ENCODE measurements at regions not wholly inside any gene's neighbourhood (a gene's known extent, or its start where the extent isn't known, plus 50 kb on each side); places are given as distances from the start of the nearest gene placed in this dataset.
"Not testable (repeated sequence)": the region's sequence is repeated elsewhere in the genome, so short reads cannot be mapped to it uniquely, and the experiment has no call there.

- intact Hi-C loops (cut with DNase I) = no loop called here
- Histone ChIP-seq H3K36me3 (no peaks in the 10 kb centered on the region), H3K27me3 (no peaks in the 10 kb centered on the region), H3K4me3 (no peak overlapping the region), H3K27ac (no peak overlapping the region), H3K9me3 (no peaks in the 10 kb centered on the region), H3K4me1 (no peaks in the 10 kb centered on the region)
- TF ChIP-seq POLR2A (IDR thresholded peaks at IDR 0.05) (no peak), CTCF (IDR thresholded peaks at IDR 0.05) (no peak), POLR2AphosphoS5 (IDR thresholded peaks at IDR 0.05; ENCODE audit: insufficient read depth in 1 of 2, low read depth in 1 of 2) (no peak)
- no peak for DNase-seq (ENCODE audit: extremely low spot score in 2 of 2)
Observed at GRCh38 chr6:80962382-80962781, 790.1 kb downstream of the TENT5A start.

GRCh38 chr6:80961166-80961565, 791.3 kb downstream of the TENT5A start:
- Histone ChIP-seq H3K36me3 (no peaks in the 10 kb centered on the region), H3K27ac (no peak overlapping the region), H3K4me1 (no peaks in the 10 kb centered on the region), H3K4me3 (no peak overlapping the region), H3K9me3 (no peaks in the 10 kb centered on the region), H3K27me3 (no peaks in the 10 kb centered on the region)
- intact Hi-C loops (cut with DNase I) = no loop called here
- no peak for DNase-seq (ENCODE audit: extremely low spot score in 2 of 2)
- TF ChIP-seq POLR2A (IDR thresholded peaks at IDR 0.05) (no peak), POLR2AphosphoS5 (IDR thresholded peaks at IDR 0.05; ENCODE audit: insufficient read depth in 1 of 2, low read depth in 1 of 2) (no peak), CTCF (IDR thresholded peaks at IDR 0.05) (no peak)

- no peak overlapping the region for H3K4me3 ChIP-seq
- intact Hi-C loops (cut with DNase I) = no loop called here
- no peaks in the 10 kb centered on the region for H3K27me3 ChIP-seq
- H3K36me3 ChIP-seq = no peaks in the 10 kb centered on the region
- no peaks in the 10 kb centered on the region for H3K4me1 ChIP-seq
- H3K27ac ChIP-seq = no peak overlapping the region
- TF ChIP-seq CTCF (IDR thresholded peaks at IDR 0.05) (no peak), POLR2A (IDR thresholded peaks at IDR 0.05) (no peak), POLR2AphosphoS5 (IDR thresholded peaks at IDR 0.05; ENCODE audit: insufficient read depth in 1 of 2, low read depth in 1 of 2) (no peak)
- no peaks in the 10 kb centered on the region for H3K9me3 ChIP-seq
- DNase-seq (ENCODE audit: extremely low spot score in 2 of 2) = no peak
Observed at GRCh38 chr6:80959034-80959433, 793.4 kb downstream of the TENT5A start.

GRCh38 chr6:80956898-80957297, 795.6 kb downstream of the TENT5A start:
- H3K9me3 ChIP-seq = no peaks in the 10 kb centered on the region
- H3K4me3 ChIP-seq = no peak overlapping the region
- no peaks in the 10 kb centered on the region for H3K27me3 ChIP-seq
- no peak overlapping the region for H3K27ac ChIP-seq
- intact Hi-C loops (cut with DNase I) = no loop called here
- H3K4me1 ChIP-seq = no peaks in the 10 kb centered on the region
- no peaks in the 10 kb centered on the region for H3K36me3 ChIP-seq
- TF ChIP-seq POLR2AphosphoS5 (IDR thresholded peaks at IDR 0.05; ENCODE audit: insufficient read depth in 1 of 2, low read depth in 1 of 2) = no peak
- no peak for TF ChIP-seq CTCF (IDR thresholded peaks at IDR 0.05)
- TF ChIP-seq POLR2A (IDR thresholded peaks at IDR 0.05) = no peak
- no peak for DNase-seq (ENCODE audit: extremely low spot score in 2 of 2)

- DNase-seq (ENCODE audit: extremely low spot score in 2 of 2) = not testable (repeated sequence)
Observed at GRCh38 chr6:80952479-80952878, 800.0 kb downstream of the TENT5A start.

GRCh38 chr6:80946402-80946801, 806.1 kb downstream of the TENT5A start:
- DNase-seq (ENCODE audit: extremely low spot score in 2 of 2) = no peak
- intact Hi-C loops (cut with DNase I) = no loop called here
- H3K27ac ChIP-seq = no peak overlapping the region
- H3K9me3 ChIP-seq = no peaks in the 10 kb centered on the region
- no peak overlapping the region for H3K4me3 ChIP-seq
- no peak for TF ChIP-seq POLR2A (IDR thresholded peaks at IDR 0.05)
- TF ChIP-seq CTCF (IDR thresholded peaks at IDR 0.05) = no peak
- no peak for TF ChIP-seq POLR2AphosphoS5 (IDR thresholded peaks at IDR 0.05; ENCODE audit: insufficient read depth in 1 of 2, low read depth in 1 of 2)
- no peaks in the 10 kb centered on the region for H3K27me3 ChIP-seq
- H3K36me3 ChIP-seq = no peaks in the 10 kb centered on the region
- H3K4me1 ChIP-seq = no peaks in the 10 kb centered on the region

More at GRCh38 chr6:80952479-80952878, 800.0 kb downstream of the TENT5A start:
- H3K9me3 ChIP-seq; H3K27me3 ChIP-seq; H3K27ac ChIP-seq; intact Hi-C loops (cut with DNase I); H3K4me3 ChIP-seq; H3K36me3 ChIP-seq; H3K4me1 ChIP-seq: not testable (repeated sequence)
